ENCODE measurements at regions not wholly inside any gene's neighbourhood (a gene's known extent, or its start where the extent isn't known, plus 50 kb on each side); places are given as distances from the start of the nearest gene placed in this dataset.
A peak's percentile ranks its signal among the peaks of the same experiment; 100 is the strongest.

GRCh38 chr6:95357380-95358020, 219.8 kb upstream of the MANEA start:
- Histone ChIP-seq H3K23ac (ENCODE audit: low read length in 2 of 2) (no peak overlapping the region), H3K27ac (ENCODE audit: low read length, poor library complexity, severe bottlenecking) (no peak overlapping the region), H3K79me1 (replicated peaks; ENCODE audit: low read length, poor library complexity, severe bottlenecking) (no peaks in the 10 kb centered on the region), H3K4me1 (ENCODE audit: control insufficient read depth, insufficient read depth, low read depth, low read length) (no peaks in the 10 kb centered on the region), H3K9me3 (ENCODE audit: control insufficient read depth, low read length) (no peaks in the 10 kb centered on the region), H2AK5ac (ENCODE audit: low read length, severe bottlenecking) (no peak overlapping the region), H3K27me3 (ENCODE audit: control insufficient read depth in 1 of 2, insufficient read depth in 1 of 2, low read length in 2 of 2) (no peaks in the 10 kb centered on the region), H2BK5ac (ENCODE audit: low read depth, low read length, poor library complexity, severe bottlenecking) (no peak overlapping the region), H2AFZ (ENCODE audit: low read depth, low read length) (no peak overlapping the region), H3K4me2 (ENCODE audit: low read length, poor library complexity, severe bottlenecking) (no peak overlapping the region), H3K18ac (ENCODE audit: low read depth in 1 of 2, low read length in 2 of 2) (no peak overlapping the region), H2BK15ac (ENCODE audit: low read depth, poor library complexity, severe bottlenecking) (no peak overlapping the region), H3K14ac (ENCODE audit: low read length in 2 of 2) (no peak overlapping the region), H3K4me3 (ENCODE audit: insufficient read depth in 1 of 2, low read depth in 1 of 2, low read length in 2 of 2) (no peak overlapping the region), H4K91ac (ENCODE audit: low read length) (no peak overlapping the region), H3K4ac (ENCODE audit: low read depth in 1 of 2, low read length in 2 of 2) (no peak overlapping the region), H2BK12ac (ENCODE audit: low read length in 2 of 2) (no peak overlapping the region), H3K36me3 (ENCODE audit: control insufficient read depth in 1 of 2, insufficient read depth in 2 of 2, low read depth in 1 of 2, low read length in 2 of 2) (no peaks in the 10 kb centered on the region), H2BK120ac (ENCODE audit: low read depth, low read length) (no peak overlapping the region), H3K9ac (ENCODE audit: low read length) (no peak overlapping the region), H4K8ac (ENCODE audit: low read length) (no peak overlapping the region)
- WGBS, result 61% methylated on average over 4 of the region's 4 CpGs
- no peak for DNase-seq

- H3K9ac ChIP-seq (ENCODE audit: low read length), result no peak overlapping the region
- H3K79me1 ChIP-seq (replicated peaks; ENCODE audit: low read length, poor library complexity, severe bottlenecking), result no peaks in the 10 kb centered on the region
- no peak overlapping the region for H3K18ac ChIP-seq (ENCODE audit: low read depth in 1 of 2, low read length in 2 of 2)
- no peak overlapping the region for H2AFZ ChIP-seq (ENCODE audit: low read depth, low read length)
- H2BK120ac ChIP-seq (ENCODE audit: low read depth, low read length), result no peak overlapping the region
- no peak overlapping the region for H2BK15ac ChIP-seq (ENCODE audit: low read depth, poor library complexity, severe bottlenecking)
- H3K4me2 ChIP-seq (ENCODE audit: low read length, poor library complexity, severe bottlenecking), result no peak overlapping the region
- no peak overlapping the region for H3K23ac ChIP-seq (ENCODE audit: low read length in 2 of 2)
- H3K9me3 ChIP-seq (ENCODE audit: control insufficient read depth, low read length), result no peaks in the 10 kb centered on the region
- no peak overlapping the region for H3K27ac ChIP-seq (ENCODE audit: low read length, poor library complexity, severe bottlenecking)
- H2BK5ac ChIP-seq (ENCODE audit: low read depth, low read length, poor library complexity, severe bottlenecking), result no peak overlapping the region
- H3K4ac ChIP-seq (ENCODE audit: low read depth in 1 of 2, low read length in 2 of 2), result no peak overlapping the region
- no peak overlapping the region for H2BK12ac ChIP-seq (ENCODE audit: low read length in 2 of 2)
- peak; percentile 7 for DNase-seq
- no peaks in the 10 kb centered on the region for H3K4me1 ChIP-seq (ENCODE audit: control insufficient read depth, insufficient read depth, low read depth, low read length)
- no peak overlapping the region for H4K8ac ChIP-seq (ENCODE audit: low read length)
- no peak overlapping the region for H4K91ac ChIP-seq (ENCODE audit: low read length)
- H3K4me3 ChIP-seq (ENCODE audit: insufficient read depth in 1 of 2, low read depth in 1 of 2, low read length in 2 of 2), result no peak overlapping the region
- 100% methylated on average over 1 of the region's 4 CpGs for WGBS
- no peaks in the 10 kb centered on the region for H3K36me3 ChIP-seq (ENCODE audit: control insufficient read depth in 1 of 2, insufficient read depth in 2 of 2, low read depth in 1 of 2, low read length in 2 of 2)
- H2AK5ac ChIP-seq (ENCODE audit: low read length, severe bottlenecking), result no peak overlapping the region
- H3K27me3 ChIP-seq (ENCODE audit: control insufficient read depth in 1 of 2, insufficient read depth in 1 of 2, low read length in 2 of 2), result no peaks in the 10 kb centered on the region
- no peak overlapping the region for H3K14ac ChIP-seq (ENCODE audit: low read length in 2 of 2)
These were observed 213.2 kb upstream of the MANEA start for GRCh38 chr6:95364016-95364604.

DNA sequence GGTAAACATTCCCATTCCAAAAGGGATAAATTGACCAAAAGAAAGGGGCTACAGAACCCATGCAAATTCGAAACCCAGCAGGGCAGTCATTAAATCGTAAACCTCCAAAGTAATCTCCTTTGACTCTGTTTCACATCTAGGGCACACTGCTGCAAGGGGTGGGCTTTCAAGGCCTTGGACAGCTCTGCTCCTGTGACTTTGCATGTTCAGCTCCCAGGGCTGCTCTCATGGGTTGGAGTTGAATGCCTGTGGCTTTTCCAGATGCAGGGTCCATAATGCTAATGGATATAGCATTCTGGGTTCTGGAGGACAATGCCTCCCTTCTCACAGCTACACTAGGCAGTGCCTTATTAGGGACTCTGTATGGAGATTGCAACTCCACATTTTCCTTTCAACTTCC, 211.9 kb upstream of the MANEA start:
- Histone ChIP-seq H3K79me1 (replicated peaks; ENCODE audit: low read length, poor library complexity, severe bottlenecking) (no peaks in the 10 kb centered on the region), H3K14ac (ENCODE audit: low read length in 2 of 2) (no peak overlapping the region), H3K4me2 (ENCODE audit: low read length, poor library complexity, severe bottlenecking) (no peak overlapping the region), H2BK15ac (ENCODE audit: low read depth, poor library complexity, severe bottlenecking) (no peak overlapping the region), H3K4me1 (ENCODE audit: control insufficient read depth, insufficient read depth, low read depth, low read length) (no peaks in the 10 kb centered on the region), H3K9me3 (ENCODE audit: control insufficient read depth, low read length) (no peaks in the 10 kb centered on the region), H3K23ac (ENCODE audit: low read length in 2 of 2) (no peak overlapping the region), H2AFZ (ENCODE audit: low read depth, low read length) (no peak overlapping the region), H2AK5ac (ENCODE audit: low read length, severe bottlenecking) (no peak overlapping the region), H3K18ac (ENCODE audit: low read depth in 1 of 2, low read length in 2 of 2) (no peak overlapping the region), H4K8ac (ENCODE audit: low read length) (no peak overlapping the region), H3K27ac (ENCODE audit: low read length, poor library complexity, severe bottlenecking) (no peak overlapping the region), H3K27me3 (ENCODE audit: control insufficient read depth in 1 of 2, insufficient read depth in 1 of 2, low read length in 2 of 2) (no peaks in the 10 kb centered on the region), H3K4ac (ENCODE audit: low read depth in 1 of 2, low read length in 2 of 2) (no peak overlapping the region), H4K91ac (ENCODE audit: low read length) (no peak overlapping the region), H2BK5ac (ENCODE audit: low read depth, low read length, poor library complexity, severe bottlenecking) (no peak overlapping the region), H3K36me3 (ENCODE audit: control insufficient read depth in 1 of 2, insufficient read depth in 2 of 2, low read depth in 1 of 2, low read length in 2 of 2) (no peaks in the 10 kb centered on the region), H2BK120ac (ENCODE audit: low read depth, low read length) (no peak overlapping the region), H2BK12ac (ENCODE audit: low read length in 2 of 2) (no peak overlapping the region), H3K4me3 (ENCODE audit: insufficient read depth in 1 of 2, low read depth in 1 of 2, low read length in 2 of 2) (no peak overlapping the region), H3K9ac (ENCODE audit: low read length) (no peak overlapping the region)
- DNase-seq, result no peak
- 61% methylated on average over 2 of the region's 2 CpGs for WGBS

DNA sequence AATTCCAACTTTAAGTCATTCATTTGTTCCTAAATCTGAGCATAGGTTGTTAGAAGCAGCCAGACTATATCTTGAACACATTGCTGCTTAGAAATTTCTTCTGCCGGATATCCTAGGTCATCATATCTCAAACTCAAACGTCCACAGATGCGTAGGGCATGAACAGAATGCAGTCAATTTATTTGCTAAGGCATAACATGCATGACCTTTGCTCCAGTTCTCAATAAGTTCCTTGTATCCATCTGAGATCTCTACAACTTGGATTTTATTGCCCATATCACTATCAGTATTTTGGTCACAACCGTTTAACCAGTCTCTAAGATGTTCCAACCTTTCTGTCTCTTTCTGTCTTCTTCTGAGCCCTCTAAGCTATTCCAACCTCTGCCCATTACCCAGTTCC, 210.9 kb upstream of the MANEA start:
- Histone ChIP-seq H2AK5ac (ENCODE audit: low read length, severe bottlenecking) (no peak overlapping the region), H3K14ac (ENCODE audit: low read length in 2 of 2) (no peak overlapping the region), H2BK12ac (ENCODE audit: low read length in 2 of 2) (no peak overlapping the region), H3K27me3 (ENCODE audit: control insufficient read depth in 1 of 2, insufficient read depth in 1 of 2, low read length in 2 of 2) (no peaks in the 10 kb centered on the region), H3K4ac (ENCODE audit: low read depth in 1 of 2, low read length in 2 of 2) (no peak overlapping the region), H3K36me3 (ENCODE audit: control insufficient read depth in 1 of 2, insufficient read depth in 2 of 2, low read depth in 1 of 2, low read length in 2 of 2) (no peaks in the 10 kb centered on the region), H4K91ac (ENCODE audit: low read length) (no peak overlapping the region), H3K79me1 (replicated peaks; ENCODE audit: low read length, poor library complexity, severe bottlenecking) (no peaks in the 10 kb centered on the region), H2BK15ac (ENCODE audit: low read depth, poor library complexity, severe bottlenecking) (no peak overlapping the region), H3K9ac (ENCODE audit: low read length) (no peak overlapping the region), H2BK120ac (ENCODE audit: low read depth, low read length) (no peak overlapping the region), H2BK5ac (ENCODE audit: low read depth, low read length, poor library complexity, severe bottlenecking) (no peak overlapping the region), H3K4me2 (ENCODE audit: low read length, poor library complexity, severe bottlenecking) (no peak overlapping the region), H3K4me3 (ENCODE audit: insufficient read depth in 1 of 2, low read depth in 1 of 2, low read length in 2 of 2) (no peak overlapping the region), H2AFZ (ENCODE audit: low read depth, low read length) (no peak overlapping the region), H3K27ac (ENCODE audit: low read length, poor library complexity, severe bottlenecking) (no peak overlapping the region), H3K9me3 (ENCODE audit: control insufficient read depth, low read length) (no peaks in the 10 kb centered on the region), H4K8ac (ENCODE audit: low read length) (no peak overlapping the region), H3K23ac (ENCODE audit: low read length in 2 of 2) (no peak overlapping the region), H3K18ac (ENCODE audit: low read depth in 1 of 2, low read length in 2 of 2) (no peak overlapping the region), H3K4me1 (ENCODE audit: control insufficient read depth, insufficient read depth, low read depth, low read length) (no peaks in the 10 kb centered on the region)
- DNase-seq, result no peak
- 79% methylated on average over 4 of the region's 4 CpGs for WGBS

All from mesenchymal stem cell (in vitro differentiated cells and primary cell).